Femur (tissue), 1 donor: ENCODE measurements at regions not wholly inside any gene's neighbourhood (a gene's known extent, or its start where the extent isn't known, plus 50 kb on each side); places are given as distances from the start of the nearest gene placed in this dataset.

Experiments
- DNase-seq: peaks from one replicate; pipeline ENCODE4 v3.0.0-alpha.2; 2017

GRCh38 chr9:16203729-16204573 is 651.1 kb downstream of the CCDC171 start:
- DNase-seq, result no peak

- DNase-seq, result no peak
These were observed 652.6 kb downstream of the CCDC171 start for GRCh38 chr9:16205455-16205854.

- DNase-seq, result no peak
These were observed 653.7 kb downstream of the CCDC171 start for GRCh38 chr9:16206518-16206917.

GRCh38 chr9:16207161-16207560 is 654.3 kb downstream of the CCDC171 start:
- peak; percentile 78 for DNase-seq

- no peak for DNase-seq
These were observed 657.6 kb downstream of the CCDC171 start for GRCh38 chr9:16210440-16210839.

- no peak for DNase-seq
These were observed 658.5 kb downstream of the BNC2 start for GRCh38 chr9:16211946-16212345.

- peak; percentile 87 for DNase-seq
These were observed 656.5 kb downstream of the BNC2 start for GRCh38 chr9:16213781-16214515.

GRCh38 chr9:16214677-16215352 is 655.7 kb downstream of the BNC2 start:
- DNase-seq, result peak; percentile 48

GRCh38 chr9:16215353-16215680 is 655.2 kb downstream of the BNC2 start:
- DNase-seq, result no peak

- DNase-seq, result no peak
These were observed 652.3 kb downstream of the BNC2 start for GRCh38 chr9:16217943-16218701.

GRCh38 chr9:16221366-16221765 is 649.1 kb downstream of the BNC2 start:
- no peak for DNase-seq

- DNase-seq, result no peak
These were observed 648.5 kb downstream of the BNC2 start for GRCh38 chr9:16221822-16222547.

- no peak for DNase-seq
These were observed 647.2 kb downstream of the BNC2 start for GRCh38 chr9:16223074-16223871.

GRCh38 chr9:16230731-16231130 is 639.7 kb downstream of the BNC2 start:
- DNase-seq, result no peak

GRCh38 chr9:16236311-16236710 is 634.2 kb downstream of the BNC2 start:
- DNase-seq, result no peak

- DNase-seq, result no peak
These were observed 633.6 kb downstream of the BNC2 start for GRCh38 chr9:16236882-16237281.

- no peak for DNase-seq
These were observed 631.8 kb downstream of the BNC2 start for GRCh38 chr9:16238623-16239138.

GRCh38 chr9:16241231-16241630 is 629.2 kb downstream of the BNC2 start:
- DNase-seq, result no peak

- DNase-seq, result no peak
These were observed 626.7 kb downstream of the BNC2 start for GRCh38 chr9:16243798-16244197.

- no peak for DNase-seq
These were observed 624.6 kb downstream of the BNC2 start for GRCh38 chr9:16245756-16246440.

- DNase-seq, result no peak
These were observed 623.7 kb downstream of the BNC2 start for GRCh38 chr9:16246785-16247184.
